Subcutaneous abdominal adipose tissue (tissue), 5 donors: ENCODE measurements at regions not wholly inside any gene's neighbourhood (a gene's known extent, or its start where the extent isn't known, plus 50 kb on each side); places are given as distances from the start of the nearest gene placed in this dataset.
"Not testable (repeated sequence)": the region's sequence is repeated elsewhere in the genome, so short reads cannot be mapped to it uniquely, and the experiment has no call there.

Source experiments
- H3K27ac ChIP-seq: one replicate; pipeline ENCODE4 v1.7.0; 2013; ENCODE audit warnings: low read depth, mild to moderate bottlenecking, inconsistent platforms, low read length, moderate library complexity
- H3K27me3 ChIP-seq, 5 donors: one replicate each; pipeline ENCODE4 v1.7.0; 2013; ENCODE audit warnings: low read length in 5 of 5, inconsistent platforms in 1 of 5; ENCODE audit not compliant: control insufficient read depth in 5 of 5, insufficient read depth in 4 of 5
- H3K36me3 ChIP-seq, 5 donors: one replicate each; pipeline ENCODE4 v1.7.0; 2013; ENCODE audit warnings: low read length in 5 of 5; ENCODE audit not compliant: control insufficient read depth in 5 of 5, insufficient read depth in 5 of 5
- H3K4me1 ChIP-seq, 5 donors: one replicate each; pipeline ENCODE4 v1.7.0; 2013; ENCODE audit warnings: low read length in 5 of 5, mild to moderate bottlenecking in 3 of 5, moderate library complexity in 1 of 5; ENCODE audit not compliant: control insufficient read depth in 5 of 5, insufficient read depth in 5 of 5
- H3K4me3 ChIP-seq, 5 donors: one replicate each; pipeline ENCODE4 v1.7.0; 2013; ENCODE audit warnings: low read length in 5 of 5, low read depth in 1 of 5
- H3K9ac ChIP-seq, 5 donors: one replicate each; pipeline ENCODE4 v1.7.0; 2013; ENCODE audit warnings: low read length in 5 of 5, mild to moderate bottlenecking in 4 of 5, moderate library complexity in 3 of 5
- H3K9me3 ChIP-seq, 5 donors: one replicate each; pipeline ENCODE4 v1.7.0; 2013; ENCODE audit warnings: low read length in 5 of 5; ENCODE audit not compliant: control insufficient read depth in 5 of 5
- donor health status: healthy.
- donor health status: healthy.
- donor health status: healthy.
- donor health status: healthy.
- donor health status: healthy.

DNA sequence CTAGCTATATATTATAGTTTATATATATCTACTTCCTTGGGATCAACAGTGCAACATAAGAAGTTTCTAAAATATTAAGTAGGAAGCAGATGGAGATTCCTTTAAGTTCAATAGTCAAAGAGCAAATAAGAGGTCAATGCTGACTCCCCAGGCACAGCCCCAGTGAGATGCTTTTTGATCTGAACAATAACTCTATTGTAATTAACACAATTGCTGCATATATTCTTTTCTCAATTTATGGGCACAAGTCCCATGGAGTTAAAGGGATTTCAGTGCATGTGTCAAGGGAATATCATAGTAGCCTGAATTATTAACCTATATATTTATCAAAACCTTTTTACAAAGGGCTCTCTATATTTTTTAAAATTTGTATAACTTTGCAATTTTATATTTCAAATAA lies 180.8 kb downstream of the SPRY2 start:
- no peaks in the 10 kb centered on the region for H3K27me3 ChIP-seq
- H3K4me1 ChIP-seq: no peaks in the 10 kb centered on the region
- no peaks in the 10 kb centered on the region for H3K9me3 ChIP-seq
- H3K9ac ChIP-seq: no peak overlapping the region
- no peak overlapping the region for H3K4me3 ChIP-seq
- H3K27ac ChIP-seq: no peak overlapping the region
- no peaks in the 10 kb centered on the region for H3K36me3 ChIP-seq

- Histone ChIP-seq H3K27ac (no peak overlapping the region), H3K9ac (no peak overlapping the region), H3K4me3 (no peak overlapping the region), H3K36me3 (no peaks in the 10 kb centered on the region), H3K9me3 (no peaks in the 10 kb centered on the region), H3K4me1 (no peaks in the 10 kb centered on the region), H3K27me3 (no peaks in the 10 kb centered on the region)
Measured at GRCh38 chr13:80157261-80157932, 183.5 kb downstream of the SPRY2 start.

DNA sequence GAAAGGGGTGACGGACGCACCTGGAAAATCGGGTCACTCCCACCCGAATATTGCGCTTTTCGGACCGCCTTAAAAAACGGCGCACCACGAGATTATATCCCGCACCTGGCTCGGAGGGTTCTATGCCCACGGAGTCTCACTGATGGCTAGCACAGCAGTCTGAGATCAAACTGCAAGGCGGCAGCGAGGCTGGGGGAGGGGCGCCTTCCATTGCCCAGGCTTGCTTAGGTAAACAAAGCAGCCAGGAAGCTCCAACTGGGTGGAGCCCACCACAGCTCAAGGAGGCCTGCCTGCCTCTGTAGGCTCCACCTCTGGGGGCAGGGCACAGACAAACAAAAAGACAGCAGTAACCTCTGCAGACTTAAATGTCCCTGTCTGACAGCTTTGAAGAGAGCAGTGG lies 188.8 kb downstream of the SPRY2 start:
- not testable (repeated sequence) for H3K36me3 ChIP-seq, H3K27ac ChIP-seq, H3K27me3 ChIP-seq, H3K9me3 ChIP-seq, H3K4me3 ChIP-seq, H3K9ac ChIP-seq, H3K4me1 ChIP-seq

- Histone ChIP-seq H3K4me1 (peaks cover 0 to 5% (median 3%) of the 10 kb centered on the region in 5 donors), H3K27ac (no peak overlapping the region), H3K4me3 (no peak overlapping the region), H3K36me3 (no peaks in the 10 kb centered on the region), H3K9ac (no peak overlapping the region), H3K27me3 (no peaks in the 10 kb centered on the region), H3K9me3 (no peaks in the 10 kb centered on the region)
Measured at GRCh38 chr13:80151016-80151415, 189.9 kb downstream of the SPRY2 start.

- H3K27ac ChIP-seq: no peak overlapping the region
- H3K36me3 ChIP-seq: no peaks in the 10 kb centered on the region
- peaks cover 3 to 17% (median 10%) of the 10 kb centered on the region in 5 donors for H3K4me1 ChIP-seq
- no peaks in the 10 kb centered on the region for H3K9me3 ChIP-seq
- H3K9ac ChIP-seq: no peak overlapping the region
- H3K27me3 ChIP-seq: no peaks in the 10 kb centered on the region
- no peak overlapping the region for H3K4me3 ChIP-seq
Measured at GRCh38 chr13:80149736-80150135, 191.2 kb downstream of the SPRY2 start.

GRCh38 chr13:80145171-80145690 lies 195.7 kb downstream of the SPRY2 start:
- H3K4me1 ChIP-seq: peaks cover 4 to 31% (median 19%) of the 10 kb centered on the region in 5 donors
- peak overlapping the region; percentile 39 for H3K27ac ChIP-seq

DNA sequence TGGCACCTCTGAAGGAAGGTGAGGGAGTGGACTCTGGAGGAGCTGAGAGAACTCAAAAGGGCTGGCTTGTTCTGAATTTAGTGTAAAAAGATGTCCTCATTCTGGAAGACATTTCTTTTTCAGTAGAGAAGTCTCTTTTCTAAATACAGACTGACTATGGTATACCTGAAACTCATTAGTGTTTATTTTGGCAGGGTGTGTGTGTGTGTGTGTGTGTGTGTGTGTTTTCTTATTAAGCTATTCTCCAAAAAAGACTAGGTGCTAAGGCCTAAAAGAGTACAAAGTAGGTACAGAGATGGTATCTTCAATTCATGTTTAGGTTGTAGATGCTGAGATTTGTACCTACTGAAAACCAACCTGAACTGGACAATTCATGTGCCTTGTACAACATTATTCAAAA lies 196.4 kb downstream of the SPRY2 start:
- Histone ChIP-seq H3K36me3 (no peaks in the 10 kb centered on the region), H3K9ac (no peak overlapping the region), H3K27ac (no peak overlapping the region), H3K27me3 (no peaks in the 10 kb centered on the region), H3K4me1 (peaks cover 4 to 31% (median 19%) of the 10 kb centered on the region in 5 donors), H3K9me3 (no peaks in the 10 kb centered on the region), H3K4me3 (no peak overlapping the region)

More at GRCh38 chr13:80145171-80145690, 195.7 kb downstream of the SPRY2 start:
- H3K9ac ChIP-seq: no peak overlapping the region
- H3K9me3 ChIP-seq: no peaks in the 10 kb centered on the region
- no peaks in the 10 kb centered on the region for H3K27me3 ChIP-seq
- no peak overlapping the region for H3K4me3 ChIP-seq
- no peaks in the 10 kb centered on the region for H3K36me3 ChIP-seq

DNA sequence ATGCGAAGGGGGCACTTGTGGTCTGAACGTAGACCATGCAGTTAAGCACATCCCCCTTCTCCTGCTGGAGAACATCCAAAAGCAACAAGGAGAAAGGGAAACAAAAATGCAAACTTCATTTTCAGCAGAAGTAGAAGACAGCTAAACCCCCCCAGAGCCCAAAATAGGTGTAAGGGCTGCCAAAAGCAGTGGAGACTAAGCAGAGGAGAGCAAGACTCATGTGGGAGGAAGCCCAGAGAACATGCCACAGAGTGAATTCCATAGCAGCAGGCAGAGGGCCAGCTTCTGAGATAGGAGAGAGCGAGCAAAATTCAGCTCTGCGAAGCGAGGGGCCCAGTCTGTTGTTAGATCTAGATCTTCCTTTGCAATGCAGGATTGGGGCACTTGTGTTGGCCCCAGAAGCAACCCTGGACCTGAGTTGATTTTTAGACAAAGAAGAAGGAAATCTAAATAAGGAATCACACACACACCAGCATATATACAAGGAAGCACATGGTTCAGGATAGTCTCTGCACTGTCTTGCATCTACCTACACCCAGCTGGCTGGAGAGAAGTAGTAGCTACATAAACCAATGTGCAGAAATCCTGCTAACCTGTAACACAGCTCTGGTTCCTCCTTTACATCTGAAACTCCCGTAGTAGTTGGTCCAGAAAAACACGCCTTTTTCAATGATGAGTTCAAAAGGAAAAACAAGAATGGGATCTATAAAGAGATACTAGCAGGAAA lies 199.6 kb downstream of the SPRY2 start:
- Histone ChIP-seq H3K4me3 (peak overlapping the region in 3 of 5 donors; percentile 4 to 50 (median 13)), H3K27me3 (no peaks in the 10 kb centered on the region), H3K4me1 (peaks cover 4 to 30% (median 19%) of the 10 kb centered on the region in 5 donors), H3K9me3 (no peaks in the 10 kb centered on the region), H3K36me3 (no peaks in the 10 kb centered on the region), H3K9ac (peak overlapping the region in 1 of 5 donors; percentile 47), H3K27ac (peak overlapping the region; percentile 49)

DNA sequence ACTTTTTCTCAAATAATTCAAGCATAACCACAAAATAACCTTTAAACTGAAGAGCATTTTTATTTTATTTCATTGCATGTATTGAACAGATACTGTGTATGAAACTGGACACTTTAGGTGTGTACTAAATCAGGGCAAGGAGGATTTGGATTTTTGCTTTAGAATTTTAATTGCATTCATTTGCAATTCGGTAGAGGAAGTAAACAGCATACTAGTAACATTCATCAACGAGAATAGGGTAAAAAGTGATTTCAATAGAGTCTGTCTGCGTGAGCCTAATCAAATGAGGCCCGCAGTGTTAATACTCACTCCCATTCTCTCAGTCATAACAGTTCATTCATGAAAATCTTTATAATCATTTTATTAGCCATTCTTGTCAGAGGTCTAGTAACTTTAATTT lies 200.2 kb downstream of the SPRY2 start:
- Histone ChIP-seq H3K9ac (peak overlapping the region in 1 of 5 donors; percentile 47), H3K27ac (peak overlapping the region; percentile 49), H3K36me3 (no peaks in the 10 kb centered on the region), H3K27me3 (no peaks in the 10 kb centered on the region), H3K9me3 (no peaks in the 10 kb centered on the region), H3K4me1 (peaks cover 3 to 24% (median 15%) of the 10 kb centered on the region in 5 donors), H3K4me3 (peak overlapping the region in 2 of 5 donors; percentile 4 to 50)

DNA sequence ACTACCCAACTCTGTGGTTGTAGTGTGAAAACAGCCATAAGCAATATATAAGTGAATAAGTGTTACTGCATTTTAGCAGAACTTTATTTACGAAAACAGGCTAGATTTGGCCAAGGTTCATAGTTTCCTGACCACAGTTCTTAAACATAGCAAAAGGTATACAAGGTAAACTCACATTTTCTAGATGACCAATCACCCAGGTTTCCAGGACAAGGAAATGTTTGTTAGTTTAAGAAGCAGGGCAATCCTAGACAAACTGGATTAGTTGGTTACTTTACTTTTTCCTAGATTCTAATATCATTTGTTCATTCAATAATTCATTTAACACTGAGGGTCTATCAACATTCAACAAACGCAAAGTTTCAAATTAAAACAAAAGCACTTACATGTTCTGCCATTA lies 201.7 kb downstream of the SPRY2 start:
- Histone ChIP-seq H3K27ac (no peak overlapping the region), H3K9ac (no peak overlapping the region), H3K9me3 (no peaks in the 10 kb centered on the region), H3K4me1 (peaks cover 2 to 15% (median 12%) of the 10 kb centered on the region in 5 donors), H3K36me3 (no peaks in the 10 kb centered on the region), H3K27me3 (no peaks in the 10 kb centered on the region), H3K4me3 (no peak overlapping the region)
